Central memory CD8-positive, alpha-beta T cell (primary cell): ENCODE measurements at regions not wholly inside any gene's neighbourhood (a gene's known extent, or its start where the extent isn't known, plus 50 kb on each side); places are given as distances from the start of the nearest gene placed in this dataset.
"Not testable (repeated sequence)": the region's sequence is repeated elsewhere in the genome, so short reads cannot be mapped to it uniquely, and the experiment has no call there.

Source experiments
- ATAC-seq: fragments of 150-1000 bp; cut with Tn5 transposase; replicated peaks from 2 replicates; pipeline ENCODE4 v1.10.0; 2022; ENCODE audit warnings: mild to moderate bottlenecking, moderate FRiP score, moderate number of reproducible peaks; ENCODE audit not compliant: poor library complexity, severe bottlenecking; ENCODE audit errors: extremely low read depth
- DNase-seq, 2 donors: peaks; one replicate each; pipeline ENCODE4 v3.0.0; 2021; ENCODE audit warnings: low spot score in 2 of 2
- H3K27ac Mint-ChIP-seq: one replicate; pipeline ENCODE4 v1.8.0; 2022; ENCODE audit warnings: low read depth, mild to moderate bottlenecking, moderate library complexity, mixed read lengths
- H3K27me3 Mint-ChIP-seq: one replicate; pipeline ENCODE4 v1.8.0; 2022; ENCODE audit warnings: mixed read lengths
- H3K36me3 Mint-ChIP-seq: one replicate; pipeline ENCODE4 v1.8.0; 2022; ENCODE audit warnings: mild to moderate bottlenecking, moderate library complexity, mixed read lengths; ENCODE audit not compliant: insufficient read depth
- H3K4me1 Mint-ChIP-seq: one replicate; pipeline ENCODE4 v1.8.0; 2022; ENCODE audit warnings: mixed read lengths
- H3K4me3 Mint-ChIP-seq: one replicate; pipeline ENCODE4 v1.8.0; 2022; ENCODE audit warnings: mild to moderate bottlenecking, moderate library complexity, mixed read lengths
- H3K9me3 Mint-ChIP-seq: one replicate; pipeline ENCODE4 v1.8.0; 2022; ENCODE audit warnings: mixed read lengths

GRCh38 chr2:147273628-147274027 is 571.2 kb upstream of the ACVR2A start:
- Mint-ChIP-seq H3K9me3 (peaks cover 20% of the 10 kb centered on the region), H3K4me1 (no peaks in the 10 kb centered on the region), H3K27ac (no peak overlapping the region), H3K36me3 (no peaks in the 10 kb centered on the region), H3K4me3 (no peak overlapping the region), H3K27me3 (no peaks in the 10 kb centered on the region)
- no peak for ATAC-seq
- DNase-seq: no peak

GRCh38 chr2:147273106-147273505 is 571.7 kb upstream of the ACVR2A start:
- Mint-ChIP-seq H3K27ac (no peak overlapping the region), H3K9me3 (peaks cover 20% of the 10 kb centered on the region), H3K27me3 (no peaks in the 10 kb centered on the region), H3K4me3 (no peak overlapping the region), H3K4me1 (no peaks in the 10 kb centered on the region), H3K36me3 (no peaks in the 10 kb centered on the region)
- DNase-seq (no peak), ATAC-seq (no peak)

DNA sequence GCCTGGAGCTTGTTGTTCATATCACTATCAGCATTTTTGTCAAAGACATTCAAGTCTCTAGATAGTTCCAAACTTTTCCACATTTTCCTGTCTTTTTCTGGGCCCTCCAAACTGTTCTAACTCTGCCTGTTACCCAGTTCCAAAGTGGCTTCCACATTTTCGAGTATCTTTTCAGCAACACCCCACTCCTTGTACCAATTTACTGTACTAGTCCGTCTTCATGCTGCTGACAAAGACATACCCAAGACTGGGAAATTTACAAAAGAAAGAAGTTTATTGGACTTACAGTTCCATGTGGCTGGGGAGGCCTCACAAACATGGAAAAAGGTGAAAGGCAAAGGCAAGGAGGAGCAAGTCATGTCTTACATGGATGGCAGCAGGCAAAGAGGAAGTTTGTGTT is 575.2 kb upstream of the ACVR2A start:
- not testable (repeated sequence) for H3K4me1 Mint-ChIP-seq, ATAC-seq, H3K27me3 Mint-ChIP-seq, DNase-seq, H3K27ac Mint-ChIP-seq, H3K4me3 Mint-ChIP-seq, H3K36me3 Mint-ChIP-seq
- peaks cover 20% of the 10 kb centered on the region for H3K9me3 Mint-ChIP-seq

DNA sequence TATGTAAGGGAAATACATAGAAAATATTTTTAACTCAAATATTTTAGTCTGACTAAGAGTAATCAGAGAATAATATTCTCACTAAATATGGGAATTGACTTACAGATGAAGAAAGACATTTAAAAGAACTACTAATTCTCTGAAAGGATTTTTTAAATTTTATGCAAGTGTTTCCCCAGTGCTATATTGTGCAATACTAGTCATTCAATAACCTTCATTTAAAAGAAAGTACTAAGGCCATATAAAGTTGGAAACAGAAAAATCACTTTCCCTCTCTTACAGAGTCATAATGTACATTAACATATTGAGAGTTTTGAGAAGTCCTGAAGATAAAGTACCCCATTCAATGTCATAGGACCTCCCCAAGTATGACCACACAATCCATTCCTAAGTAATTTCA is 584.6 kb upstream of the ACVR2A start:
- Mint-ChIP-seq H3K27me3 (no peaks in the 10 kb centered on the region), H3K4me1 (no peaks in the 10 kb centered on the region), H3K9me3 (peaks cover 13% of the 10 kb centered on the region), H3K27ac (no peak overlapping the region), H3K36me3 (no peaks in the 10 kb centered on the region), H3K4me3 (no peak overlapping the region)
- DNase-seq (no peak), ATAC-seq (no peak)

- H3K27me3 Mint-ChIP-seq: no peaks in the 10 kb centered on the region
- H3K9me3 Mint-ChIP-seq: peaks cover 15% of the 10 kb centered on the region
- no peaks in the 10 kb centered on the region for H3K4me1 Mint-ChIP-seq
- no peak overlapping the region for H3K4me3 Mint-ChIP-seq
- no peak overlapping the region for H3K27ac Mint-ChIP-seq
- ATAC-seq (no peak), DNase-seq (no peak)
- H3K36me3 Mint-ChIP-seq: no peaks in the 10 kb centered on the region
Observed at GRCh38 chr2:147255812-147256211, 589.0 kb upstream of the ACVR2A start.

DNA sequence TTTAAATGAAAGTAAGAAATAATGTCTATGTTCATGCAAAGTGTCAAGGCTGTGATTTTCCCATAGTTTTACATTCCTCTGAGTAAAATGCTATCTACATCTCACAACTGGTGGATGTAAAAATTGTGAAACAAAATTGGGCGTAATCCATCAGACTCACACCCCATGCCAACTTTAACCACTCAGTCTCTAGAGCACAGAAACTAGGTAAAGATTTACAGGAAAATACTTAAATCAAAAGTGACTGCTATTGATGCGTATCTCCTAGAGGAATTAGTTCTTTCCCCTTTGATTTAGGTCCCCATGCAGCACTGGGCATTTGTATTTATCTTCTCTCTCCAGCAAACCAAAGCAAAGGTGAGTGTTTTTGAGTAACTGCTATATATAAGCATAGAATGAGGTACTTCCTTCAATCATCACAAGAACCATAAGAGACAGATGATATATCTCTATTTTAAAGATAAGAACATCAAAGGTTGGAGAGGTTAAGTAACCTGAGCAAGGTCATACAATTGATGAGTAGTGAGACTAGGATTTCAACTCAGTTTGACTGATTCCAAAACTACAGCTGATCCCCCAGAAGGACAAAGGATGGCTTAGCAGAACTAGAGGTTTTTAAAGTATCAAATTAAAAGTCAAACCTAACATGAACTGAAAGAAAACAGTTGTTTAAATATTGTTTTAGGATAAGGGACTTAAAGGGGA is 594.0 kb upstream of the ACVR2A start:
- ATAC-seq (no peak), DNase-seq (no peak)
- Mint-ChIP-seq H3K4me1 (no peaks in the 10 kb centered on the region), H3K9me3 (peaks cover 26% of the 10 kb centered on the region), H3K36me3 (no peaks in the 10 kb centered on the region), H3K27me3 (no peaks in the 10 kb centered on the region), H3K4me3 (no peak overlapping the region), H3K27ac (no peak overlapping the region)

- ATAC-seq (no peak), DNase-seq (no peak)
- Mint-ChIP-seq H3K9me3 (peaks cover 17% of the 10 kb centered on the region), H3K27me3 (no peaks in the 10 kb centered on the region), H3K4me3 (no peak overlapping the region), H3K36me3 (no peaks in the 10 kb centered on the region), H3K4me1 (no peaks in the 10 kb centered on the region), H3K27ac (no peak overlapping the region)
Observed at GRCh38 chr2:147247749-147248148, 597.1 kb upstream of the ACVR2A start.

- no peak for ATAC-seq
- no peaks in the 10 kb centered on the region for H3K4me1 Mint-ChIP-seq
- no peak overlapping the region for H3K4me3 Mint-ChIP-seq
- H3K27me3 Mint-ChIP-seq: no peaks in the 10 kb centered on the region
- peaks cover 14% of the 10 kb centered on the region for H3K9me3 Mint-ChIP-seq
- DNase-seq: no peak
- H3K36me3 Mint-ChIP-seq: no peaks in the 10 kb centered on the region
- no peak overlapping the region for H3K27ac Mint-ChIP-seq
Observed at GRCh38 chr2:147242445-147242844, 602.4 kb upstream of the ACVR2A start.

DNA sequence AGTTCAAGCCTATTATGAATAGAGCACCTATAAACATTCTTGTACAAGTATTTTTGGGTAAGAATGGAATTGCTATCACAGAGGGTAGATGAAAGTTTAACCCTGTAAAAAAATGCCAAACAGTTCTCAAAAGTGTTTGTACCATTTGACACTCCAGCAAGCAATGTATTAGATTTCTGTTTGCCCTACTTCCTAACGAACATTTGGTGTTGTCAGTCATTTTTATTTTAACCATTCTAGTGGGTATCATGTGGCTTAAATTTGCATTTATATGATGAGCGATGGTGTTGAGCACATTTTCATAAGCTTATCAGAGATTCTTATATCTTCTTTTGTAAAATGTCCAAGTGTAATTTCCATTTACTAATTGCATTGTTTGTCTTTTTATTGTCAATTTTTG is 608.2 kb upstream of the ACVR2A start:
- Mint-ChIP-seq H3K27ac (no peak overlapping the region), H3K4me3 (no peak overlapping the region), H3K4me1 (no peaks in the 10 kb centered on the region), H3K9me3 (no peaks in the 10 kb centered on the region), H3K27me3 (no peaks in the 10 kb centered on the region), H3K36me3 (no peaks in the 10 kb centered on the region)
- ATAC-seq (no peak), DNase-seq (no peak)

GRCh38 chr2:147232225-147232669 is 612.6 kb upstream of the ACVR2A start:
- H3K4me3 Mint-ChIP-seq: no peak overlapping the region
- DNase-seq: no peak
- no peaks in the 10 kb centered on the region for H3K4me1 Mint-ChIP-seq
- no peak for ATAC-seq
- H3K27me3 Mint-ChIP-seq: no peaks in the 10 kb centered on the region
- no peak overlapping the region for H3K27ac Mint-ChIP-seq
- peaks cover 3% of the 10 kb centered on the region for H3K9me3 Mint-ChIP-seq
- H3K36me3 Mint-ChIP-seq: no peaks in the 10 kb centered on the region

DNA sequence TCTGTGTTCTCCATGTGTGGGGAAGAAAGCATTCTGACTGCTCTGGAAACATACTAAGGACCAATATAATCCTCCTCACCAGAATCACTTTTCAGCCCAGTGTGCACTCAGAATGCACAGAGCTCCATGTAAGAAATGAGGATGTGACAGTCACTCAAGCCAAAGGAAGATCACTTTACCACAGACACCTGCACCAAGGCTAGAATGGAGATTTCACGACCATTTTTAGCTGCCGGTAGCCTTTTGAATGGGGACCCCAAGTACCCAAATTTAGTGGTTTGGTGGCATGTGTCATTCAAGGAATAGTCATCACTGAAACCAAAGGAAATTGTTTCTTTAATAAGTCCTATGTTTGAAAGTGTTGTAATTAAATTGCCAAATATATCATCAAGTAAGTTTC is 613.2 kb upstream of the ACVR2A start:
- H3K36me3 Mint-ChIP-seq: no peaks in the 10 kb centered on the region
- ATAC-seq (no peak), DNase-seq (no peak)
- H3K27me3 Mint-ChIP-seq: no peaks in the 10 kb centered on the region
- no peak overlapping the region for H3K27ac Mint-ChIP-seq
- peaks cover 7% of the 10 kb centered on the region for H3K9me3 Mint-ChIP-seq
- H3K4me3 Mint-ChIP-seq: no peak overlapping the region
- H3K4me1 Mint-ChIP-seq: no peaks in the 10 kb centered on the region

GRCh38 chr2:147231081-147231480 is 613.7 kb upstream of the ACVR2A start:
- DNase-seq (no peak), ATAC-seq (no peak)
- no peak overlapping the region for H3K27ac Mint-ChIP-seq
- no peaks in the 10 kb centered on the region for H3K36me3 Mint-ChIP-seq
- no peak overlapping the region for H3K4me3 Mint-ChIP-seq
- peaks cover 7% of the 10 kb centered on the region for H3K9me3 Mint-ChIP-seq
- no peaks in the 10 kb centered on the region for H3K27me3 Mint-ChIP-seq
- no peaks in the 10 kb centered on the region for H3K4me1 Mint-ChIP-seq

GRCh38 chr2:147227313-147227712 is 617.5 kb upstream of the ACVR2A start:
- Mint-ChIP-seq H3K27me3 (no peaks in the 10 kb centered on the region), H3K9me3 (peaks cover 7% of the 10 kb centered on the region), H3K36me3 (no peaks in the 10 kb centered on the region), H3K27ac (no peak overlapping the region), H3K4me1 (no peaks in the 10 kb centered on the region), H3K4me3 (no peak overlapping the region)
- no peak for ATAC-seq
- no peak for DNase-seq
